Epithelial cell of esophagus (primary cell): ENCODE measurements at regions not wholly inside any gene's neighbourhood (a gene's known extent, or its start where the extent isn't known, plus 50 kb on each side); places are given as distances from the start of the nearest gene placed in this dataset.
A peak's percentile ranks its signal among the peaks of the same experiment; 100 is the strongest.

Experiments
- DNase-seq: peaks from one replicate; pipeline ENCODE4 v3.0.0; 2010; ENCODE audit warnings: low read depth
- H3K4me3 ChIP-seq: 2 replicates; pipeline ENCODE4 v1.5.1; 2011; ENCODE audit warnings: mild to moderate bottlenecking, low read length, control low read depth
- CTCF ChIP-seq: IDR thresholded peaks from 2 replicates; pipeline ENCODE4 v1.5.1; 2011; ENCODE audit warnings: low read depth, mild to moderate bottlenecking, low read length, control low read depth, inconsistent platforms; ENCODE audit not compliant: insufficient read depth; ENCODE audit errors: missing control alignments

DNA sequence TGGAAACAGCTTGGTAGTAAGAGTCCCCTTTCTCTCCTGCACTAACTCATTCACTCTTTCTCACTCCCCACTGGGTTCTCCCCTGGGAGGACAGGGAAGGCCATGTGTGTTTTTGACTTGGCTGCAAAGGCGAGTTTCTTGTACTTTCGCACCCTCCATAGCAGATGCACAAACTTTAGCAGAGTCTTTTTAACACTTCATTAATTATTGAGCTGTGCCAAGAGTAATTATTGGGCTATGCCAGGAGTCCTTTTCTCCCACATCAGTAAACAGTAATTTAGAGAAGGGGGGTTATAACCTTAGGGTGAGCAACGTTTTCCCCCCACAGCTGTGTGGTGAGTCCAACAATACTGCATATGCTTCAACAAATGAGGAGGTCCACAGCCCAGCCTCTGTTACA is 224.4 kb upstream of the ATP11B start:
- TF ChIP-seq CTCF = no peak
- no peak for DNase-seq
- H3K4me3 ChIP-seq = no peak overlapping the region

GRCh38 chr3:182570946-182571594 is 222.2 kb upstream of the ATP11B start:
- DNase-seq = no peak
- TF ChIP-seq CTCF = no peak
- H3K4me3 ChIP-seq = no peak overlapping the region

DNA sequence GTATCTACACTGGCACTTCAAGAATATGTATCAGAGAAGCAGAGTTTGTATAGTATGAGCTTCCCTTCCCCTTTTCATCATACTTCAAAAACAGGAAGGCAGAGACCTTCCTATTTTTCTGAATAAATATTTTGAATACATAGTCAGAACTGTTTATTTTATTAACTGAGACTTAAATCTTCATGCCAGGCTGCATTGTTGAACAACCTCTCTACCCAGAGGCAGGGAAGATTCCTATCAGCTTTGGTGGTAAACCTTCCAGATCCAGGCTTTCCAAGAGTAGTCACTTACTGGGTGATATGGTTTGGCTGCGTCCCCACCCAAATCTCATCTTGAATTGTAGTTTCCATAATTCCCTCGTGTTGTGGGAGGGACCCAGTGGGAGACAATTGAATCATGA is 217.4 kb upstream of the ATP11B start:
- no peak for DNase-seq
- H3K4me3 ChIP-seq = no peak overlapping the region
- no peak for TF ChIP-seq CTCF

GRCh38 chr3:182583545-182583944 is 209.8 kb upstream of the ATP11B start:
- H3K4me3 ChIP-seq = no peak overlapping the region
- no peak for TF ChIP-seq CTCF
- DNase-seq = peak; percentile 61

DNA sequence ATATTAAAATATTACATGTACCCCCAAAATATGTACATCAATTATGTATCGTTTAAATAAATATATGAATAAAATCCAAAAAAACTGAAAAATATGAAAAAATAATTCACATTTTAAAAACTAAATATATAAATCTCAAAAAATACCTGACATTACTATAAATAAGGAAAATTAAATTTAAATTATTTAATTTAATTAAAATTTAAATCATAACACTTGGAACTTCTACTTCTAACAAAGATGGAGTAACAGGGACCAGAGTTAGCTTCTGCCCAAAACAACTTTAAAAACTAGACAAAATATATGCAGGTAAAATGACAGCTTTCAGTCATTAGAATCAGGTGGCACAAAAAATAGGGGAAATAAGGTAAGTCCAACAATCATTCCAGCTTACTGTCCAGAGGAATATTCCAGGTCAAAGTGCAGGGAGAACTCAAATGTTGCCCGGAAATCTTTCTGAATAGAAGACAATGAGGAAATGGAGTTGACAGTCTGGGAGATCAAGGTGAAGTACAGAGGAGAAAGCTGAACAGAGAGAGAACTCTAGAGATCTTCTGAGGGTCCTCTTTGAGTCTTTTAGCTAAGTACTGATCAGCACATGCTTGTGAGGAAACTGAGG is 207.7 kb upstream of the ATP11B start:
- no peak for DNase-seq
- no peak for TF ChIP-seq CTCF
- no peak overlapping the region for H3K4me3 ChIP-seq

DNA sequence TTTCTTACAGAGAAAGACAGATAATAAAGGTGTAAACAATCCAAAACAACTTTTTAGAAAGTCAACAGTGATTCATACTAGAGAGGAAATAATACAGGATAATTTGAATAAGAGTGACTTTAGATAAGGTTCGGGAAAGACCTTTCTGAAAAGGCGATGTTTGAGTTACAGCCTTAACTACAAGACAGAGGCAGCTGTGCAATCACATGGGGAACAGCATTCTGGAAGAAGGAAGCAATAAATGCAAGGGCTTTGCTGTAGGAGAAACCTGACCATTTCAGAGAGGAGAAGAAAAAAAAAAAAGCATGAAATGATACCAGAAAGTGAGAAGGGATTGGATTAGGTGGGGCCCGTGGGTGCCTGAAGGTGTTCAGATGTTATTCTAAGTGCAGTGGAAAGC is 200.6 kb upstream of the ATP11B start:
- no peak for TF ChIP-seq CTCF
- no peak for DNase-seq
- H3K4me3 ChIP-seq = no peak overlapping the region
